Midbrain (tissue), 1 donor: ENCODE measurements at regions not wholly inside any gene's neighbourhood (a gene's known extent, or its start where the extent isn't known, plus 50 kb on each side); places are given as distances from the start of the nearest gene placed in this dataset.
"Not testable (repeated sequence)": the region's sequence is repeated elsewhere in the genome, so short reads cannot be mapped to it uniquely, and the experiment has no call there.

Experiments used
- DNase-seq: peaks from one replicate; lab custom pipeline; 2025; lab: John Stamatoyannopoulos, UW

- DNase-seq, result no peak
Measured at GRCh38 chr6:3900744-3901336, 51.7 kb downstream of the FAM50B start.

- DNase-seq, result no peak
Measured at GRCh38 chr6:3902871-3903648, 53.9 kb downstream of the FAM50B start.

GRCh38 chr6:3904518-3904917 is 55.3 kb downstream of the FAM50B start:
- DNase-seq, result peak; percentile 44

GRCh38 chr6:3905945-3906845 is 57.0 kb downstream of the FAM50B start:
- no peak for DNase-seq

- no peak for DNase-seq
Measured at GRCh38 chr6:3906846-3907151, 57.6 kb downstream of the FAM50B start.

GRCh38 chr6:3908223-3908622 is 59.0 kb downstream of the FAM50B start:
- DNase-seq, result no peak

- DNase-seq, result no peak
Measured at GRCh38 chr6:3908961-3909360, 59.8 kb downstream of the FAM50B start.

- no peak for DNase-seq
Measured at GRCh38 chr6:3910106-3910663, 61.0 kb downstream of the FAM50B start.

GRCh38 chr6:3911130-3911529 is 62.0 kb downstream of the FAM50B start:
- no peak for DNase-seq

GRCh38 chr6:3911614-3912336 is 62.6 kb downstream of the FAM50B start:
- no peak for DNase-seq

- no peak for DNase-seq
Measured at GRCh38 chr6:3912361-3913076, 63.3 kb downstream of the FAM50B start.

- DNase-seq, result peak; percentile 23
Measured at GRCh38 chr6:3913077-3913957, 64.1 kb downstream of the FAM50B start.

GRCh38 chr6:3913958-3914337 is 64.8 kb downstream of the FAM50B start:
- no peak for DNase-seq

- no peak for DNase-seq
Measured at GRCh38 chr6:3915076-3915791, 66.1 kb downstream of the FAM50B start.

- DNase-seq, result no peak
Measured at GRCh38 chr6:3916211-3916610, 67.0 kb downstream of the FAM50B start.

- not testable (repeated sequence) for DNase-seq
Measured at GRCh38 chr6:3916749-3917148, 67.6 kb downstream of the FAM50B start.

GRCh38 chr6:3918469-3918868 is 69.3 kb downstream of the FAM50B start:
- no peak for DNase-seq

- DNase-seq, result no peak
Measured at GRCh38 chr6:3919130-3919628, 70.0 kb downstream of the FAM50B start.

- DNase-seq, result no peak
Measured at GRCh38 chr6:3919849-3920248, 70.7 kb downstream of the FAM50B start.
